Eye (tissue), 1 donor: ENCODE measurements at regions not wholly inside any gene's neighbourhood (a gene's known extent, or its start where the extent isn't known, plus 50 kb on each side); places are given as distances from the start of the nearest gene placed in this dataset.
"Not testable (repeated sequence)": the region's sequence is repeated elsewhere in the genome, so short reads cannot be mapped to it uniquely, and the experiment has no call there.

ENCODE experiments used
- DNase-seq: peaks from one replicate; pipeline ENCODE4 v3.0.0-alpha.2; 2015

DNA sequence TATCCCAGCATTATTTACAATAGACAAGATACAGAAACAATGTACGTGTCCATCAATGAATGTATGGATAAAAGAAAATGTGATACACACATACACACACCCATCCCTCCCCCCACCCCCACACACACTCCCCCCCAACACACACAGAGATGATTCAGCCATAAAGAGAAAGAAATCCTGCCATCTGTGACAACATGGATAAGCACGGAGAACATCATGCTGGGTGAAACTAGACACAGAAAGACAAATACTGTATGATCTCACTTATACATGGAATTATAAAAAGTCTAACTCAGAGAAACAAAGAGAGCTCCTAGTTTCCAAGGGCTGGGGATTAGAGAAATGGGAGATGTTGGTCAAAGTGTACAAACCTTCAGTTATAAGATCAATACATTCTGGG lies 104.8 kb upstream of the LY86 start:
- no peak for DNase-seq

DNA sequence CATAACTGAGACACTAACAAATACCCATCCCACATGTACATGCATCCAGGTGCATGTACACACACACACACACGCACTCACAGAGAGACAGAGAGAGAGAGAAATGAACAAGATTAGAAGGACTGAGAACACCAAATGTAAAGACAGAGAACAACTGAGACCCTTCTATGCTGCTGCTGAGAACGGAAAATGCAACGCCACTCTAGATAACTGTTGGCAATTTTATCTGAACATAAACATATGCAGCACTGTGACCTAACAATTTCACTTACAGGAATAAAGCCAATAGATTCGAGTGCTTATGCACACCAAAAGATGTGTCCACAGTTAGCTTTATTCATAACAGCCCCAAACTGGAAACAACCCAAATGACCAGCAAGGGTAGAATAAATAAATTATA lies 103.8 kb upstream of the LY86 start:
- no peak for DNase-seq

DNA sequence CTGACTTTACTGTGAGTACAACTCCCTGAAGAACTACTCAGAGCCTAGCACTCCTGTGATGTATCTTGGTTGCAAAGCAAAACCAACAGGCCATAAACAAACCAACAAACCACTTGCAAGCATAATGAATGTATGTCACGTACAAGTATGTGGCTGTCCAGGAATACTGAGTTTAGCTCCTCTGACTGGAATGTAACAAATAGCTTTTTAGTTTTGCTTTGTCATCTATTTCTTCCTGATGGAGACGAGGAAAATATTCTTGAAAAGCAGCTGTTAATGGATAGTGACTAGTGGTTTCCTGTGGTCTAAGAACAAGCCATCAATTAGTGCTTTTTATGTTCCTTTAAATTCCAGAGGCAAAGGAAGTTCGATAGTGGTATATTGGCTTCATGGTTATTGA lies 101.9 kb upstream of the LY86 start:
- no peak for DNase-seq

DNA sequence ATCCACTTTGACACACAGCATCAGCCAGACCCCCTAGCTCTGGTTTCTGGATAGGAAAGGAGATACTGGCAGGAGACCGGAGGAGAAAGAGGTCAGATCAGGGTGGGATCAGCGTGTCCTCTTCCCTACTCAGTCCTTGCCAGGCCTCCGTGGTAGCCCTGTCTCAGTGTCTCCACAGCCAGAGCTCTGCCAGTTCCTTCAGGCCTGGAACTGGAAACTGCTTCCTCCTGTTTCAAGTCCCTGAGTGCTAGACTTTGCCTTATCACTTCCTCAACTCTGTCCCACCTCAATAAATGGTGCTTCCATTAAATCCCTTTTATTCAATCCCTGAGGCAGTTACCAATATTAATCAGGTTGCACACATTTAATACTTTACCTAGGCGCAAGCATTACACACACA lies 96.8 kb upstream of the LY86 start:
- no peak for DNase-seq

DNA sequence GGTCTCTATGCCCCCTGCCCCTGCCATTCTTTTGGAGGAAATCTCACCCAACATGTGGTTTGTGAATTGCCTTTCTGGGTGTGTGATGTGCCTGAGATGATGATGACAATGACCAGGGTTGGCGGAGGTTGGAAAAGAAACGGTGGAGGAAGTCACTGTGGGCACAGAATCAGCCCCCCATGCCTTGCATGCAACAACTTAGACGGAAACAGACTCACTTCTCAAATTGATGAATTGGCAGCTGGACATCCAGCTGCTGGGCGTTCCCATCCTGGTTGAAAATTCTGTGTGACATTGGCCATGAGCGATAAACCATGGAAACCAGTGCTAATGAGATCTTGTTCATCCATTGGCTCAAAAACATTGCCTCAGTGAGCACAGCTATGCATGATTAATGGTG lies 95.8 kb upstream of the LY86 start:
- no peak for DNase-seq

DNA sequence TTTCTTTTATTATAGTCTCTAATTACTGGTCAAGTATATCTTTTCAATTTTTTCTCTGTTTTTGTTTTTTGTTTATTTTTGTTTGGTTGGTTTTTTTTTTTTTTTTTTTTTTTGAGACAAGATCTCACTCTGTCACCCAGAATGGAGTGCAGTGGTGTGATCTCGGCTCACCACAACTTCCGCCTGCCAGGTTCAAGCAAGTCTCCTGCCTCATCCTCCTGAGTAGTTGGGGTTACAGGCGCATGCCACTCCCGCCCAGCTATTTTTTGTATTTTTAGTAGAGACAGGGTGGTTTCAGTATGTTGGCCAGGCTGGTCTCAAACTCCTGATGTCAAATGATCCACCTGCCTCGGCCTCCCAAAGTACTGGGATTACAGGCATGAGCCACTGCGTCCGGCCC lies 94.4 kb upstream of the LY86 start:
- not testable (repeated sequence) for DNase-seq

DNA sequence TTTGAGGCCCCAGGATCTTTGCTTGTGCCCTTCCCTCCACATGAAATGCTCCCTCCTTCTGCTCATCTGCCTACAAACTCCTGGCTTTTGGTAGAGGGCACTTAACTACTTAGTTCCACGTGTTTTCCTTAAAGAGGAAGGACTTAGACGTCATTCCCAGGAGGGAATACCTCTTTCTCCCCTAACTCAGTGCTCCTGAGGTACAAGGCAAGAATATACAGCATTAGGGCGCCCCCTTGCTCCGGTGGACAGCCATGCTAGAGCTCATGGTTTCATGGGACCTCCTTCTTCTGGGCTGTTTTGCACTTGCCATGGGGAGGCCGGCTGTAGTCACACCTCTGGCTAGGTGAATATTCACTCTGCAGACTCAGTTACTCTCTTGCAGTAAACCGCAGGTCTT lies 93.8 kb upstream of the LY86 start:
- DNase-seq = peak; percentile 51

DNA sequence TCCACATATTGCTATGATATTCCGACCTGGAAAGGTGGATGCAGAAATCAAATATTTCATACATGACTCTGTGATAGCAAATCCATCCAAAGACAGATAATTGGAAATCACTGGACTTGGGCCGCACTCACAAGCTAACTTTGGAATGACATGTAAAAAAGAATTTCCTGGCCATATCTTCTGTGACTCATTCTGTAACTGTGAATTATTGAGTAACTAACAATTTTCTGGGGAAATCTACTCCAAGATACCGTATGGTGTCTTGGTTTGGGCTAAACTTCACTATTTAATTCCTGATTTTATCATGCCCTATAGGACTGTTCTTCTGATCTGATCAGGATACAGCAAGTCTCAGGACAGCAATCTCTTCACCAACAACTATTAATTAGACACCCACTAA lies 92.7 kb upstream of the LY86 start:
- DNase-seq = no peak

DNA sequence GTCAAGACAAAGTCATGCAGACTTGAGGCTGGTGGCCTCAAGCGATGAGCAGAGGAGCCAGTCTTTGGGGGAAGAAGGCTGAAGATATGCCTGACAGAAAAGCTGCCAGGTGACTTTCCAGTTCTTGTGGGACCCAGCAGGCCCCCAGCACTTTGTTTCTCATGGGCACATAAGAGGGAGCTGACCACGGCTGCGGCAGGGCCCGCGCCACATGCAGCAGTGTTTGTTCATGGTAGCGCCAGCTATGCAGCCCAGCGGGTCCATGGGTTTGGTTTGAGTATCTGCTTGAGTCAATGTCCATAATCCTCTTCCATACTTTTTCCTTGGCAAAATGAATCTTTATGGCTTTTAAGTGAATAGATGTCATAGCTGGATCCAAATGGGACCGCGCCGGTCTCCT lies 91.0 kb upstream of the LY86 start:
- DNase-seq = no peak

DNA sequence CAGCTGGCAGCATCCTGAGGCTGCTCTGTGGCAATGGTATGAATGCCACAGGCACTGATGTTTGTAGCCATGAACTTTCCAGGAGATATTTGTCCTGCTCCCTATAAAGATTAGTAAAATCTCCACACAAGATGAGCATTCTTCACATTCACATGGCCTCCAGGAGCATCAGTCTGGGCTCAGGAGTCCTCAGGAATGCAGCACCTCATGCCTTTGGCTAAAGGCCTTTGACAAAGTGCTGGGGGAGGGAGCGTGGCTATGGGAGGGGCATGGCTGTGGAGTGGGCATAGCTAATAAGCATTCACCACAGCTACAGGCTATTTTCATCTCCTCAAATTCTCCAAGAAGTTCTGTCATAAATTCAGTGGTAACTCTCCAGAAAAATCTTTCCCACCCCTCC lies 90.5 kb upstream of the LY86 start:
- DNase-seq = no peak

DNA sequence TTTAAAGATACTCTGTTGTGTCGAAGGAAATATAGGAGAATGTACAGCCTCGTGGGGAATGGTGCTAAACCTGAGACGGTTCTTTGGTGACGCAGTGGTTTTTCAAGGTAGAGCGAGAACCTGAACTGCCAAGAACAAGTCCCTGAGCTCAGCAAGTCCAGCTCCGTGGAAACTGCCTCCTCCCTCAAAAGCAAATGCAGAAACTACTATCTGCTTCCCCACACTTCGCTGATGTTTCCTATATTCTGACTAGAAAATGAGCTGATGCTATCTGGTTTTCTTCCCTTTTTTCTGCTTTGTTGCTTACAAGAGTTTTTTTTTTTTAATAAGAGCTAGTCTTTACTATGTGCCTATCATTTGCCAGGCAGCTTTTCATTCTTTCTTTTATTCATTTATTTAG lies 85.3 kb upstream of the LY86 start:
- no peak for DNase-seq

DNA sequence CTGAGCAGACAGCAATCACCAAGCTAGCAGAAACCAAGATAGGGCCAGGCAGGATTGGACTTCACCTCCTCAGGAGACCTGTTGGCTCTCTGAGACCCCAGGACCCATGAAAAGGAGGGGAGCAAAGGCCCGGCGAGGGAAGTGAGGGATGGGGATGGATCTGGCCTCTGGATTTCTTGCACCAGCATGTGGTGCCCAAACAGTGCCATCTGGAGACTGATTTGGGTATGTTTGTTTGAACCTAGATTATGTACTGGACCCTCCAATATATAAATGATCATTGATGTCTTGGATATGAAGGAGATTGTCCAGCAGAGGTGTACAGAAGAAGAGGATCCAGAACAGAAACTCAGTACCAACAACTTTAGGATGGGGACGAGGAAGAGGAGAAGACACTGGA lies 83.4 kb upstream of the LY86 start:
- no peak for DNase-seq

DNA sequence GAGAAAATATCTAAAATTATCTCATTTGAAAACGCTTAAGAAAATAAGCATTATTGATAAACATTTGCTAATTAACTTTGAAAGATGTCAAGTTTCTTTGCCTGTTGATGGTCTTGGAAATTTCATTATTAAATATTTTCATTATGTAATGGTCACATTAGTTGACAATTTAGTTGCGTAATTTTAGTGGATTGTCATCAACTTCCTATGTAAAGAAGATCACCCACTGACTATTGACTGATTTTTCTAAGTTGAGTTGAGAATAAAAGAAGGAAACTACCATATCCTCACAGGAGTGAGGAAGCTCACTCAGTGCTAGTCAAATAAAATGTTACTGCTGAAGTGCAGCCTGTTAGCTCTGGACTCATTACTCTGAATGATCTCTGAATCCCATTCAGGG lies 79.9 kb upstream of the LY86 start:
- no peak for DNase-seq

DNA sequence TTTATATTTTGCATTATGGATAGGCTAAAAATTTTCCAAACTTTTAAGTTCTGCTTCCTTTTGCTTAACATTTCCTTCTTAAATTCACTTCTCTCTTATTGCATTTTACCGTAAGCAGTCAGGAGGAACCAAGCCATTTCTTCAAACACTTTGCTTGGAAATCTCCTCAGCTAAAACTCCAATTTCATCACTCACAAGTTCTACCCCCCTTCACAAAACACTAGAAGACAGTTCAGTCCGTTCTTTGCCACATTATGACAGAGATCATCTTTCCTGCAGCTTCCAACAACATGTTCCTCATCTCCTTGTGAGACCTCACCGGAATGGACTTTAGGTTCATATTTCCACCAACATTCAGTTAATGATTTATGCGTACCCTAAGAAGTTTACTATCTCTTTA lies 79.2 kb upstream of the LY86 start:
- DNase-seq = no peak

DNA sequence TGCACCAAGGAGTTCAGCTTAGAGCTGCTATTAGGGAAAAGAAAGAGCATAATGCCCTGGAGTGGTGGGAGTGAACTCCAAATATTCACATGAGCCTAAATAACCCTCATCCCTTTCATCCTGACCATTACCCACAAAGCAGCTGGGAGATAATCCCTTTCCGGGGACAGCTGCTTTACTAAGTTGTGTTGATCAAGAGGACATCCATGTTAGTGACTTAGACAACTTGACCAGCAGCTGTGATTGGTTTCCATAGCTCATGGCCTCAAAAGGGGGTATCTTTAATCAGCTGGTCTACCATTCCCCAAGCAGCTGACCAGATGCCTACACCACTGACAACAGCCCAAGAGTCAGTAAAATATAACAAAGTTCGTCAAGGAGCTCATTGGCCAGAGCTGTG lies 75.8 kb upstream of the LY86 start:
- no peak for DNase-seq

DNA sequence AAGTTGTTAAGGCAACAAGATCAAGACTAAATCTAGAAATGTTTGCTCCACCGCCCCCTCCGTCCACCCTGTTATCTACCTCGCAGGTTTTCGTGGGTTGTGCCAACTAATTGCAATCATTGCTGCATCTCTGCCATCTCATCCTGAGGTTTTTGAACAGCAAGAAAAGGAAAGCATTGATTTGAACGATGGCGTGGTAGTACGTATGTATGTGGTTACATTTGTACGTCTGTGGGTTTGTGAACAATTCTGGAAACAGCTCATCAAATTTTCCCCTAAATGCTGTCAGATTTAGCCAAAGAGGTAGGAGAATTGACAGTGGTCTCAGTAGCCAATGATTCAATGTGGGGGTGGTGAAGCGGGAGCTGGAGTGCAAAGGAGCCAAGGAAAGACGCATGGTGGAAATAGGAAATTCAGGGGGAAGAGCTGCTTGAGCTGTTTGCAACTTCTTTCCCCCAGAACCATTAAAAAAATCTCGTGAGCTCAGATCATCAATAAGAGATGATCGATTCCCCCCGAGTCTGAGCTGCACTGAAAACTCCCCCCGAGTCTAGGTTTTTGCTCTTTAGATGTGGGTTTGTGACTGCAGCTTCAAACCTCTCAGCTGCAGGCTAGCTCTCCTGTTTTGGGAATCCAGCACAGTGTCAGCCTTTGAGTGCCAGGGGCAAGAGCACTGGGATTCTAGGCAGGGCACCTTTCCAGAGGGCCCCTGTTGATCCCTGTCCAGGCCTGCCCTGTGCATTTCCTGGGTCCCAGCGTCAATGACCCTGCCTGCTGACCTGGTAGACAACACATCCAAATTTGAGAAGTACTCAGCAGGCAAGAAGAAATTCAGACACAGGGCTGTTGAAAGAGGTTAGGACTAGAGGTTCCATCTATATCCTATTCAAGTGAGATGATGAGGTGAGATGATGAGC lies 72.6 kb upstream of the LY86 start:
- DNase-seq = no peak

DNA sequence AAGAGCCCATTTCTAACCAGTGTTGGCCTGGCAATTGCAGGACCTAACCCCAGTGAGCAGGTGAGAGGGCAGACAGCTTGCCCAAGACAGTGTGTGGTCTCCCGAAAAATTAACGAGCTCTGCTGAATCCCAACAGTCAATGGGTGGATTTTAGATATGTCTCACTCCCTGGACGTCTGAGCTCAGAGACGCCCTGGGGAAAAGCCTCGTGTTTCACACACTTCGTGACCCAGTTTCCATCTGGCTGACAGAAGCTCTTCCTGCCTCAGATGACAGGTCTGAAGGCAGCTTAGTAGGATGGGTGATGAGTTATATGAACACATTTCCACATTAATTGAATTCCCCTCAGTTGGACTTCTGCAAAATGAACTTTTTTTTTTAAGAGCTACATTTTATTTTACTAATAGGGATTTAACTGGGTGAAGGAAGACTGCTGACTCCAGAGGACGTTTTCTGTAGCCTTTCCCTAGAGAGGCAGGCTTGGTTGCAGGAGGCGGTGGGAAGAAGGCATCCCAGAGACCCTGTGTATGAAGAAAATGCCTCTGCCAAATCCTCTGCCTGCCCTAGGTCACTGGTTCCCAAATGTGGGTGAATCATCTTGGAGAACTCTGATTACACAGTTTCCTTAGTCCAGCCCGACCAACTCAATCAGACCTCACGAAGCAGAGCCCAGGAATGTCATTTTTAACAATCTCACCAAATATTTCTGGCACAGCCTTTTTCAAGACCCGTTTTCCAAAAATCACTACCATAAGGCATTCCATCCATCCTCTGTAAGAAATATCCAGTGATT lies 71.7 kb upstream of the LY86 start:
- peak; percentile 63 for DNase-seq

DNA sequence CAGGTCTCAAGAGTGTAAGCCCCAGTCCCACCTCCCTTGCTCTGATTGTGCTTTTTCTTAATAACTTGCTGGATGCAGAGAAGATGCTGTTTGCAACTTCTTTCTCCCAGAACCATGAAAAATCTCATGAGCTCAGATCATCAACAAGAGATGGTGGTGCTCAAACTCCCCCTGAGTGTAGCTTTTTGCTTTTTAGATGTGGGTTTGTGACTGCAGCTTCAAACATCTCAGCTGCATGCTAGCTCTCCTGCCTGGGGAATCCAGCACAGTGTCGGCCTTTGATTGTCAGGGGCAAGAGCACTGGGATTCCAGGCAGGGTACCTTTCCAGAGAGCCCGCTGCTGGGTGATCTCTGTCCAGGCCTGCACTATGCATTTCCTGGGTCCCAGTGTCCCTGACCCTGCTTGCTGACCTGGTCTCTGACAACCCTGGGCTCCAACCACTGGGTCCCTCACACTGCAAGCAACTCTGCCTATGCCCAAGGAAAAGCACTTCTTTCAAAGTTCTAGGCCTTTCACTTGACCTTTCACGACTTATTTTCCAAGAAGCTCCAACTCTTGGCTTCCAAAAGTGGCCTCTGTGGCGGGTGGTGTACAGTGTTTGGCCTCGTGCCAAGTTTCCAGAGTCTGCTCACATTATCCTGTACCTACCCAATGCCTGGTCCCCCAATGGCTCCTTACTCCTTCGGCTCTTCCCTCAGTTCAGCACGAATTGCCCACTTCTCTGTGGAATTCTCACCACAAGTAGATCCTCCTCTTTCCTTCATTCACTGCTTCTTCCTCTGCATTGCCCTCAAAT lies 69.7 kb upstream of the LY86 start:
- no peak for DNase-seq

DNA sequence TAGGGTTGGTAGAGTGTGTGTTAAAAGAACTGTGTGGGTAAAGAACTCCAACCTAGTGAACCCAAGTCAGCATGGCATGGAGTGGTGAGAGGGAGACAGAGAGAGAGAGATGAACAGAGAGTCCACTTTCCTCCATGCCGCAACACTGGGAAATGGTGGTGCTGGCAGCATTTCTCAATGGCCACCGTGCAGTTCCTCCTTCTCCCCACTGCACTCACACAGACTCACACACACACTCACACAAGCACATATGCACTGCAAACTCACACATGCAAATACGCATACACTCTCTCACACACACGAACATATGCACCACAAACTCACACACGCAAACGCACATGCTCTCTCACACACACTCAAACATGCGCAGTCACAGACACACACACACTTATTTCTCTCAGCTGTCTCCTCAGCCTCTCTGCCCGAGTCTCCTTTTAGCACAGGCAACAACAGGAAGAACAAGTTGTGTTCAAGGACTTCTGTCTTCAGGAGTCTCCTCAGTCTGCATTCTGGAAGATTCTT lies 66.5 kb upstream of the LY86 start:
- no peak for DNase-seq

DNA sequence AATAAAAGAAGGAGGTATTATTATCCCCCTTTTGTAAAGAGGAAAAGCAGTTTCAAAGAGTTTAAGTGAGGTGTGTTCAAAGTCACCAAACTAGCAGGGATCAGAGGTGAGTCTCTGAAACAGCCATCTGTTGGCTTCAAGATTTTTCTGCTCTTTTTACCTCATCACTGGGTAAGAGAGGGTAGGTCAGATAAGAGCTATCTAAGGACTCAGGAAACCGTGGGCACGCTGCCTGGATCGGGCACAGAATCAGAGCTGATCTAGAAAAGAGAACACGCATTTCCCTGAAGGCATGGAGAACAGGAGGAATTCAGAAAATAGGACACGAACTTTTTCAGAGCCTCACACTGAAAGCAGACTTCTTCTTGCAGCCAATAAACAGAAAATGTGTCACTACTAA lies 65.8 kb upstream of the LY86 start:
- no peak for DNase-seq

DNA sequence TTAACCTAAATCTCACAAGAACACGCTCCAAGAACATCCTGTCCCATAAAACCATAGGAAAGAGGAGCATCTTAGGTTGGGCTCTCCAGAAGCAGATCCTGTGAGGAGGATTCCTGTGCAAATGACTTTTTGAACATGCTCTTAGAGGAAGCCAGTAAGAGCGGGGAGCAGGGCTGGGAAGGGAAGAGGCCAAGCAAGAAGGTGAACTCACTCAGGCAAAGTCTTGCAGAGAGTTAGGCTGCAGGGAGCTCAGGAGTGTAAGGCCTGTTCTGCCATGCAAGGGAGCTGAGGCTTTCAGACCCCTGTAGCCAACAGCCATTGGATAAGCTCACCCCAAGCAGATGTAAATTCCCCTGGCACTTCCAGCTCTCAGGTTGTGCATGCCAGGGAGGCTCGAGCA lies 63.6 kb upstream of the LY86 start:
- no peak for DNase-seq

DNA sequence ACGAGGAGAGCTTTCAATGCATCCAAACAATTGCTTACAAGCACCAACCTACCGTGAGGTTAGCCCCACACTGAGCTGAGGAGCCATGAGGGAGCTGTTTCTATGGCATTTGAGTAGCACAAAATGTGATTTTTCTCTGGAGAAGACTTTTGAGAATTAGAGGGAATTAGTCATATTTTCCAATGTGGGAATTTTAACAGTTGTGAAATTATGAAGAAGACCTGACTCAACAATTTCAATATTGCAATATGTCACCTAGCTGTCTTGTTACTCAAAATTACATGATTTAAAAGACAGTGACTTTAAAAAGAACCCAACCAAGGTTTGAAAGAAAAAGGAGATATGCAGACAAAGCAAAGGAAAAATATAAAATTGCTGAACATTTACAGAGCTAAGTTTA lies 62.6 kb upstream of the LY86 start:
- DNase-seq = no peak

DNA sequence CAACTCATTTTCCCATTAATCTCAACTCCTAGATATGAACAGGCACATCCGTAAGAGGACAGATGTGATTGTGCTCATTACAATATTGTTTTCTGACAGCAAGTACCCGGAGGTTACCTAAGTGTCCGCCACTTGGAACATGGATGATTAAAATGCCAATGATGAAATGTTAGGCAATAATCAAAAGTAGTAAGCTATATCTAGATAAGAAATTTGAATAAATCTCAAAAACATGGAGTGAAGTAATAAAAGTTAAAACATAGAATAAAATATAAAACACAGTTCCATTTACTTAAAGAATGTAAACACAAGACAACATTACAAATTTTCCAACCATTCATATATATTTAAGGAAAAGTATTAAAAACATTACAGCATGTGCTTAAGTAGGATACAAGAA lies 59.2 kb upstream of the LY86 start:
- DNase-seq = no peak
